ENCODE measurements at regions not wholly inside any gene's neighbourhood (a gene's known extent, or its start where the extent isn't known, plus 50 kb on each side); places are given as distances from the start of the nearest gene placed in this dataset.

DNA sequence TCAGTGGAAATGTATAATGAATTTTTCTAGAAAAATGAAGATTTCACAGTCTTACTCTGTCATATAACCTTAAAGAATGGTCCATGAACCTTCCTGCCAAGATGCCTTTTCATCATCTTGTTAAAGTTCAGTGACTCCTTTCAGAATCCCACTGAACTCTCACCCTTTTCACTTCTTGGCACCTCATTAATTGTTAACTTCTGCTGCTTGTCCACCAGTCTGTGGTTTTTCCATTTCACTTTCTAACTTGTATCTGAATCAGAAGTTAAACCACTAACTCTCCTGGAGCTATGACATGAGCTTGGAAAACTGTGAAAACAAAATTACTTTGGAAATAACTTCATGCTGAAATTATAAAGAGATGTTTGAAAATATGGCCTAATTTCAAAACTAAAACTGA is 281.2 kb upstream of the ALCAM start:
- Histone ChIP-seq H3K9me3 (ENCODE audit: control insufficient read depth, insufficient read depth, low read depth, low read length) (no peaks in the 10 kb centered on the region; the same call in 1 of the 2 replicates), H3K4me3 (ENCODE audit: low read depth in 2 of 2, low read length in 2 of 2) (no peak overlapping the region), H3K36me3 (ENCODE audit: control insufficient read depth, insufficient read depth, low read length) (no peaks in the 10 kb centered on the region), H3K27ac (ENCODE audit: low read length) (no peak overlapping the region), H3K27me3 (ENCODE audit: control insufficient read depth, insufficient read depth, low read length) (no peaks in the 10 kb centered on the region), H3K4me1 (ENCODE audit: control insufficient read depth, insufficient read depth, low read length) (no peaks in the 10 kb centered on the region)
- ATAC-seq (no peak), DNase-seq (ENCODE audit: low read depth, low spot score) (no peak)
- no TSS peak for BruUV-seq (replicated peaks)
- CTCF ChIA-PET = no interaction called here
- POLR2A ChIA-PET = no interaction called here
- intact Hi-C loops (cut with micrococcal nuclease; ENCODE audit: unreplicated experiment) (no loop called here), in situ Hi-C loops (cut with HindIII; ENCODE audit: low pct_unique_long_range_greater_than_20kb, low sequenced_read_pairs) (no loop called here)
- TF ChIP-seq TCF7L2 (IDR thresholded peaks at IDR 0.05; ENCODE audit: low read depth, low read length) = no peak
- no peak for TF ChIP-seq POLR2AphosphoS5 (IDR thresholded peaks at IDR 0.05; ENCODE audit: low read depth, low read length)
- TF ChIP-seq REST (IDR thresholded peaks at IDR 0.05; ENCODE audit: insufficient read depth in 1 of 2, low read depth in 2 of 2, low read length in 1 of 2) = no peak
- TF ChIP-seq SIN3A (IDR thresholded peaks at IDR 0.05; ENCODE audit: borderline replicate concordance, insufficient read depth, low read depth, low read length) = no peak
- no peak for TF ChIP-seq CTCF (IDR thresholded peaks at IDR 0.05)

DNA sequence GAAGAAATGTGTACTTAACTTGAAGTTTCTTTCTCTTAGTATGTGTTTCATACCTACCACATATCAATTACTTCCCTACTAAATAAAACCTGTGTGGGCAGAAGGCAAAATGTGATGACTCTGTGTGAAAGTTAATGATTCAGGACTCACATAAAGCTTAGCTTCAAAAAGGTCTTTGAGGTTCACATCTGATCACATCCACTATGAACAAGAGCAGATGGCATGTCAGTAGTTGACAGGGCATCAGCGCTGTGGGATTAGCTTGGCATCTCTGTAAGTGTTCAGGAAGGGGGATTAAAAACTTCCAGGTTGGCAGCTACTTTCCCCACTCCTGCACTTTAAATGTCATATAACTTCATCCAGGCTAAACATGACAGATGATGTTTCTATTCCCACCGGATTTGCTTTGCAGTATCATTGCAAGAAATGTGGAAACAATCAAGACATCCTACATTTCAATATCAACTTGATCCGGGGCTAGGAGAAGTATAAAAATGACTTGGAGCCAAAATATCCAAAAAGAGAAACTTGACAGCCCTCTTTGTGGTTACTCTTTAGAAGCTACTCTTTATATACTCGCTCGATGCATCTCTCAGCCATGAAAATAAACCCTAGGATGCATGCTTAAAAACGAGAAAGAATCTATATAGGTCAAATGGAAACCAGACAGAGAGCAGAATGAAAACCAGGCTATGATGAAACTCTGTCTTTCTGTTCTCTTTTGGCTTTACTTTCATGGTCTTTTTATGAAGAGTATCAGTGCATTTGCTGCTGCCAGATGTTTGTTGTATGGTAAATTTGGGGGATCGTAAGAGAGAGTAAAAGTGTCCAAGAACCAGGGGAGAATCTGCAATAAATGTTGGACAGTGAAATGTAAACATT is 273.1 kb upstream of the ALCAM start:
- Histone ChIP-seq H3K27me3 (ENCODE audit: control insufficient read depth, insufficient read depth, low read length) (no peaks in the 10 kb centered on the region), H3K36me3 (ENCODE audit: control insufficient read depth, insufficient read depth, low read length) (no peaks in the 10 kb centered on the region), H3K9me3 (ENCODE audit: control insufficient read depth, insufficient read depth, low read depth, low read length) (no peaks in the 10 kb centered on the region), H3K4me1 (ENCODE audit: control insufficient read depth, insufficient read depth, low read length) (no peaks in the 10 kb centered on the region), H3K27ac (ENCODE audit: low read length) (no peak overlapping the region), H3K4me3 (ENCODE audit: low read depth in 2 of 2, low read length in 2 of 2) (no peak overlapping the region)
- no peak for TF ChIP-seq TCF7L2 (IDR thresholded peaks at IDR 0.05; ENCODE audit: low read depth, low read length)
- TF ChIP-seq SIN3A (IDR thresholded peaks at IDR 0.05; ENCODE audit: borderline replicate concordance, insufficient read depth, low read depth, low read length) = no peak
- no peak for TF ChIP-seq POLR2AphosphoS5 (IDR thresholded peaks at IDR 0.05; ENCODE audit: low read depth, low read length)
- no peak for TF ChIP-seq CTCF (IDR thresholded peaks at IDR 0.05)
- TF ChIP-seq REST (IDR thresholded peaks at IDR 0.05; ENCODE audit: insufficient read depth in 1 of 2, low read depth in 2 of 2, low read length in 1 of 2) = no peak
- DNase-seq (ENCODE audit: low read depth, low spot score) = no peak
- no TSS peak for BruUV-seq (replicated peaks)
- intact Hi-C loops (cut with micrococcal nuclease; ENCODE audit: unreplicated experiment) (no loop called here), in situ Hi-C loops (cut with HindIII; ENCODE audit: low pct_unique_long_range_greater_than_20kb, low sequenced_read_pairs) (no loop called here)
- ChIA-PET POLR2A (interaction anchor here (0.6 kb wide), 1 partner anchor 328 kb away, joined by 3 read pairs; no protein-coding TSS in a partner anchor), CTCF (no interaction called here)
- ATAC-seq = no peak
